HEK293T (cell line): ENCODE measurements at regions not wholly inside any gene's neighbourhood (a gene's known extent, or its start where the extent isn't known, plus 50 kb on each side); places are given as distances from the start of the nearest gene placed in this dataset.

Experiments used
- ARNT ChIP-seq: fragments of 450-650 bp; IDR thresholded peaks from 2 replicates; pipeline ENCODE4 v1.6.1; 2017; ENCODE audit warnings: mild to moderate bottlenecking
- BHLHE40 ChIP-seq: fragments of 450-650 bp; IDR thresholded peaks from 2 replicates; pipeline ENCODE4 v1.6.1; 2016; ENCODE audit warnings: mild to moderate bottlenecking, moderate library complexity, borderline replicate concordance
- ELF4 ChIP-seq: fragments of 450-650 bp; IDR thresholded peaks from 2 replicates; pipeline ENCODE4 v1.6.1; 2017; ENCODE audit warnings: antibody characterized with exemption
- FOXA1 ChIP-seq: fragments of 450-650 bp; IDR thresholded peaks from 2 replicates; pipeline ENCODE4 v1.6.1; 2016; ENCODE audit warnings: mild to moderate bottlenecking
- FOXK2 ChIP-seq: fragments of 450-650 bp; IDR thresholded peaks from 2 replicates; pipeline ENCODE4 v1.6.1; 2016; ENCODE audit warnings: mild to moderate bottlenecking
- FOXM1 ChIP-seq: fragments of 450-650 bp; IDR thresholded peaks from 2 replicates; pipeline ENCODE4 v1.6.1; 2017; ENCODE audit warnings: mild to moderate bottlenecking, borderline replicate concordance
- HDGF ChIP-seq: fragments of 450-650 bp; IDR thresholded peaks from 2 replicates; pipeline ENCODE4 v1.6.1; 2017; ENCODE audit warnings: antibody characterized with exemption, borderline replicate concordance
- NFRKB ChIP-seq: fragments of 450-650 bp; IDR thresholded peaks from 2 replicates; pipeline ENCODE4 v1.6.1; 2016; ENCODE audit warnings: mild to moderate bottlenecking, moderate library complexity
- SP1 ChIP-seq: fragments of 450-650 bp; IDR thresholded peaks from 2 replicates; pipeline ENCODE4 v1.6.1; 2017
- SUZ12 ChIP-seq: fragments of 450-650 bp; IDR thresholded peaks from 2 replicates; pipeline ENCODE4 v1.6.1; 2016; ENCODE audit warnings: mild to moderate bottlenecking
- TARDBP ChIP-seq: fragments of 450-650 bp; IDR thresholded peaks from 2 replicates; pipeline ENCODE4 v1.6.1; 2016
- ZNF384 ChIP-seq: fragments of 450-650 bp; IDR thresholded peaks from 2 replicates; pipeline ENCODE4 v1.6.1; 2016
- TF ChIP-seq, protein P1 (sequence below): fragments of 450-650 bp; IDR thresholded peaks from 2 replicates; pipeline ENCODE4 v1.6.1; 2016

DNA sequence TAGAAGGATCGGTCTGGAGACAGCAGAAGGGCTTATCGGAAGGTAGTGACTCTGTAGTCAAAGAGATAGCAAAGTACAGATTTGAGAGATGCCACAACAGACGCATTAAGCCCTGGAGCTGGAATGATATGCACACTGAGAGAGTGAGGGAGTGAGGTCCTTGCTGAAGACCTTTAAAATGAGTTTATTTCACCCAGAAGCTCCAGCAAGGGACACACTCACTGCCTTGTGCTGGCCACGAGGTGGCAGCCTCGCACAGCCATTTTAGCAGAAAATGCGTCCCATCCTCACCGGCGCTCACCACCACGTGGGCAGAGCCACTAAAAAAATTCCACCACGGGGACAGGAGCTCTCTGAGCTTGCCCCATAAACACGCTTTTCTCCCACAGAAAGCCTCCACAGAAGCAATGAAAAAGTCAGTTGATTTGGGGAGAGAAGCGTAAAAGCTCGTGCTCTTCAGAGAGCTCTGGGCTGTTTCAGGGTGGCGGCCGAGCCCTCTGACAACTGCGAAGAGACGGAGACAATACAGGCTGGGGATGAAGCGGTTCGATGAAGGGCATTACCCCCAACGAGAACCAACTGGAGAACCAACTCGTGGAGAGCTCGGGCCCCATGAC is 163.0 kb upstream of the KLF14 start:
- TF ChIP-seq TARDBP (no peak), SP1 (no peak), SUZ12 (no peak), NFRKB (no peak), FOXK2 (no peak), FOXM1 (no peak), BHLHE40 (no peak), ZNF384 (peak; percentile 44), ARNT (no peak), ELF4 (no peak), HDGF (no peak), FOXA1 (no peak)
- TF ChIP-seq, protein P1, sequence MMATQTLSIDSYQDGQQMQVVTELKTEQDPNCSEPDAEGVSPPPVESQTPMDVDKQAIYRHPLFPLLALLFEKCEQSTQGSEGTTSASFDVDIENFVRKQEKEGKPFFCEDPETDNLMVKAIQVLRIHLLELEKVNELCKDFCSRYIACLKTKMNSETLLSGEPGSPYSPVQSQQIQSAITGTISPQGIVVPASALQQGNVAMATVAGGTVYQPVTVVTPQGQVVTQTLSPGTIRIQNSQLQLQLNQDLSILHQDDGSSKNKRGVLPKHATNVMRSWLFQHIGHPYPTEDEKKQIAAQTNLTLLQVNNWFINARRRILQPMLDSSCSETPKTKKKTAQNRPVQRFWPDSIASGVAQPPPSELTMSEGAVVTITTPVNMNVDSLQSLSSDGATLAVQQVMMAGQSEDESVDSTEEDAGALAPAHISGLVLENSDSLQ = no peak
